Prostate gland (tissue), 2 donors: ENCODE measurements at regions not wholly inside any gene's neighbourhood (a gene's known extent, or its start where the extent isn't known, plus 50 kb on each side); places are given as distances from the start of the nearest gene placed in this dataset.

ENCODE experiments used
- CTCF ChIP-seq, 4 experiments: fragments of 200-600 bp in 2 of 4; fragments of 450-650 bp in 2 of 4; sonication (generic) in 2 of 4; IDR thresholded peaks; 1 replicate in 3 of 4; 2 replicates in 1 of 4; pipeline ENCODE4 v1.5.1; 2016 to 2019; ENCODE audit warnings: antibody characterized with exemption in 4 of 4, mild to moderate bottlenecking in 2 of 4, moderate library complexity in 2 of 4
- POLR2A ChIP-seq: fragments of 450-650 bp; IDR thresholded peaks from one replicate; pipeline ENCODE4 v1.6.1; 2016; ENCODE audit warnings: antibody characterized with exemption, mild to moderate bottlenecking
- POLR2AphosphoS5 ChIP-seq: sonication (generic); formaldehyde crosslinking; IDR thresholded peaks from one replicate; pipeline ENCODE4 v1.6.1; 2017; ENCODE audit warnings: antibody characterized with exemption

GRCh38 chr13:30047154-30047874 is 196.9 kb upstream of the UBL3 start:
- TF ChIP-seq CTCF (IDR thresholded peaks at IDR 0.05) (no peak), POLR2AphosphoS5 (no peak), POLR2A (no peak)
